CD14-positive monocyte (primary cell): ENCODE measurements at regions not wholly inside any gene's neighbourhood (a gene's known extent, or its start where the extent isn't known, plus 50 kb on each side); places are given as distances from the start of the nearest gene placed in this dataset.
A peak's percentile ranks its signal among the peaks of the same experiment; 100 is the strongest.

Experiments used
- DNase-seq, 3 donors: peaks; one replicate each; pipeline ENCODE4 v3.0.0-alpha.2; 2011 to 2022
- H2AFZ ChIP-seq: 2 replicates; pipeline ENCODE4 v1.6.0; 2012; ENCODE audit warnings: mild to moderate bottlenecking, low read depth, low read length, inconsistent platforms; ENCODE audit not compliant: insufficient read depth, poor library complexity, severe bottlenecking
- H3K27ac ChIP-seq, 2 donors: 1 replicate in 1 of 2; 2 replicates in 1 of 2; pipeline ENCODE4 v1.5.1; 2012 to 2013; ENCODE audit warnings: low read length in 2 of 2, control low read depth in 1 of 2, inconsistent platforms in 1 of 2, low read depth in 1 of 2, mild to moderate bottlenecking in 1 of 2
- H3K27me3 ChIP-seq, 2 donors: one replicate each; pipeline versions ENCODE4 v1.6.0 to v1.6.1; 2011 to 2013; ENCODE audit warnings: low read length in 2 of 2; ENCODE audit not compliant: control insufficient read depth in 2 of 2, insufficient read depth in 2 of 2
- H3K36me3 ChIP-seq, 2 donors: replicated peaks in 1 of 2; 1 replicate in 1 of 2; 2 replicates in 1 of 2; pipeline versions ENCODE4 v1.5.1 to v1.6.1; 2012 to 2013; ENCODE audit warnings: low read length in 2 of 2, control low read depth in 1 of 2, inconsistent platforms in 1 of 2, mild to moderate bottlenecking in 1 of 2; ENCODE audit not compliant: insufficient read depth in 2 of 2, control insufficient read depth in 1 of 2
- H3K4me1 ChIP-seq, 2 donors: 1 replicate in 1 of 2; 2 replicates in 1 of 2; pipeline versions ENCODE4 v1.5.1 to v1.6.1; 2012 to 2013; ENCODE audit warnings: low read length in 2 of 2, control low read depth in 1 of 2, inconsistent platforms in 1 of 2, mild to moderate bottlenecking in 1 of 2, moderate library complexity in 1 of 2; ENCODE audit not compliant: insufficient read depth in 2 of 2, control insufficient read depth in 1 of 2
- H3K4me2 ChIP-seq: replicated peaks from 2 replicates; pipeline ENCODE3; 2012; ENCODE audit warnings: low read length, moderate library complexity, mild to moderate bottlenecking; ENCODE audit not compliant: poor library complexity, severe bottlenecking; ENCODE audit errors: extremely low read depth
- H3K4me3 ChIP-seq, 3 experiments: fragments of 200-600 bp in 1 of 3; sonication (generic) in 1 of 3; replicated peaks in 1 of 3; 1 replicate in 2 of 3; 2 replicates in 1 of 3; pipeline ENCODE4 v1.5.1; 2011 to 2013; ENCODE audit warnings: low read length in 3 of 3, mild to moderate bottlenecking in 3 of 3, control low read depth in 2 of 3, low read depth in 2 of 3, inconsistent platforms in 1 of 3, moderate library complexity in 1 of 3
- H3K79me2 ChIP-seq: 2 replicates; pipeline ENCODE4 v1.6.0; 2012; ENCODE audit warnings: mild to moderate bottlenecking, control low read depth, inconsistent platforms, low read length, moderate library complexity; ENCODE audit not compliant: insufficient read depth
- H3K9ac ChIP-seq: 2 replicates; pipeline ENCODE4 v1.6.0; 2017; ENCODE audit warnings: low read length, mild to moderate bottlenecking; ENCODE audit not compliant: insufficient read depth, poor library complexity, severe bottlenecking
- H3K9me3 ChIP-seq, 2 donors: replicated peaks in 1 of 2; 1 replicate in 1 of 2; 2 replicates in 1 of 2; pipeline versions ENCODE4 v1.5.1 to v1.6.1; 2012 to 2013; ENCODE audit warnings: low read length in 2 of 2, control low read depth in 1 of 2; ENCODE audit not compliant: control insufficient read depth in 1 of 2, insufficient read depth in 1 of 2
- H4K20me1 ChIP-seq: 2 replicates; pipeline ENCODE4 v1.6.0; 2012; ENCODE audit warnings: mild to moderate bottlenecking, low read length, control low read depth, moderate library complexity; ENCODE audit not compliant: insufficient read depth
- H3K27ac Mint-ChIP-seq, 7 donors: one replicate each; pipeline ENCODE4 v1.8.0; 2020; ENCODE audit warnings: mild to moderate bottlenecking in 7 of 7, mixed read lengths in 7 of 7, moderate library complexity in 6 of 7, inconsistent platforms in 2 of 7
- H3K27me3 Mint-ChIP-seq, 3 donors: one replicate each; pipeline ENCODE4 v1.8.0; 2021 to 2022; ENCODE audit warnings: low read depth in 3 of 3, mild to moderate bottlenecking in 3 of 3, mixed read lengths in 3 of 3, moderate library complexity in 3 of 3, inconsistent platforms in 1 of 3
- H3K36me3 Mint-ChIP-seq, 2 donors: one replicate each; pipeline ENCODE4 v1.8.0; 2020; ENCODE audit warnings: mixed read lengths in 2 of 2, inconsistent platforms in 1 of 2, mild to moderate bottlenecking in 1 of 2
- H3K4me1 Mint-ChIP-seq: one replicate; pipeline ENCODE4 v1.8.0; 2020; ENCODE audit warnings: mild to moderate bottlenecking, mixed read lengths
- H3K4me3 Mint-ChIP-seq, 2 donors: one replicate each; pipeline ENCODE4 v1.8.0; 2020; ENCODE audit warnings: mild to moderate bottlenecking in 2 of 2, mixed read lengths in 2 of 2, moderate library complexity in 1 of 2
- H3K9me3 Mint-ChIP-seq, 7 donors: one replicate each; pipeline ENCODE4 v1.8.0; 2020 to 2022; ENCODE audit warnings: mixed read lengths in 7 of 7, mild to moderate bottlenecking in 6 of 7, moderate library complexity in 6 of 7, inconsistent platforms in 2 of 7
- WGBS: methylation state at CpG from one replicate; pipeline ENCODE4 v1.1.5; 2013; ENCODE audit warnings: missing lambda C conversion rate; ENCODE audit not compliant: insufficient coverage; 5-methylcytosine and 5-hydroxymethylcytosine counted together
- intact Hi-C, 2 donors: fragments of 100-400 bp; cut with micrococcal nuclease; formaldehyde crosslinking; loops; one replicate each; pipeline versions ENCODE4 v1.15.0 to v1.15.1; 2023
- TF ChIP-seq, protein P1 (sequence below): fragments of 200-600 bp; IDR thresholded peaks from one replicate; pipeline ENCODE4 v1.8.0; 2022; ENCODE audit warnings: antibody characterized with exemption, mild to moderate bottlenecking

DNA sequence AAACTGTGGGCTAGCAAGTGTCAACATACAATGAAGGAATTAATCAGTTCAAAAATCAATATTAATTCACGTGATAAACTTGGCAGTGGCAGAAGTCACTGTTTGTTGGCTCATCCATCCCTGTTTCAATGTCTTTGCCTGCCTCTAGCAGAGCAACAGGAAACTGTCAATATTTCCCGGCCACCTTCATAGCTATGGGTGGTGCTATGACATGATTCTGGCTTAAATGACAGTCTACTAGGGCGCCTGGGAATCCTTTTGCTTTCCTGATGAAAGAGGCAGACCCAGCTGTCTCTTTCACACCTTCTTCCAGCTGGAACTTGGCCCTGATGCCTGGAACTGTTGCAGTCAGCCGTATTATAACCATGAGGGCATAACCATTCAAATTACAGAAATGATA, 72.1 kb upstream of the DNAH5 start:
- H3K9ac ChIP-seq, result no peak overlapping the region
- Mint-ChIP-seq H3K4me1 (peaks cover 6% of the 10 kb centered on the region), H3K27me3 (peaks cover 21 to 40% (median 29%) of the 10 kb centered on the region in 3 donors), H3K36me3 (no peaks in the 10 kb centered on the region), H3K4me3 (no peak overlapping the region), H3K9me3 (peaks cover 0 to 5% (median 0%) of the 10 kb centered on the region in 7 donors), H3K27ac (no peak overlapping the region)
- no peaks in the 10 kb centered on the region for H3K79me2 ChIP-seq
- H3K27me3 ChIP-seq, result peaks cover 5 to 18% of the 10 kb centered on the region in 2 donors
- no peaks in the 10 kb centered on the region for H3K9me3 ChIP-seq
- no peak overlapping the region for H3K4me2 ChIP-seq
- no peak for DNase-seq
- no peaks in the 10 kb centered on the region for H4K20me1 ChIP-seq
- 76% methylated on average over 3 of the region's 4 CpGs for WGBS
- no peaks in the 10 kb centered on the region for H3K36me3 ChIP-seq
- TF ChIP-seq, protein P1, sequence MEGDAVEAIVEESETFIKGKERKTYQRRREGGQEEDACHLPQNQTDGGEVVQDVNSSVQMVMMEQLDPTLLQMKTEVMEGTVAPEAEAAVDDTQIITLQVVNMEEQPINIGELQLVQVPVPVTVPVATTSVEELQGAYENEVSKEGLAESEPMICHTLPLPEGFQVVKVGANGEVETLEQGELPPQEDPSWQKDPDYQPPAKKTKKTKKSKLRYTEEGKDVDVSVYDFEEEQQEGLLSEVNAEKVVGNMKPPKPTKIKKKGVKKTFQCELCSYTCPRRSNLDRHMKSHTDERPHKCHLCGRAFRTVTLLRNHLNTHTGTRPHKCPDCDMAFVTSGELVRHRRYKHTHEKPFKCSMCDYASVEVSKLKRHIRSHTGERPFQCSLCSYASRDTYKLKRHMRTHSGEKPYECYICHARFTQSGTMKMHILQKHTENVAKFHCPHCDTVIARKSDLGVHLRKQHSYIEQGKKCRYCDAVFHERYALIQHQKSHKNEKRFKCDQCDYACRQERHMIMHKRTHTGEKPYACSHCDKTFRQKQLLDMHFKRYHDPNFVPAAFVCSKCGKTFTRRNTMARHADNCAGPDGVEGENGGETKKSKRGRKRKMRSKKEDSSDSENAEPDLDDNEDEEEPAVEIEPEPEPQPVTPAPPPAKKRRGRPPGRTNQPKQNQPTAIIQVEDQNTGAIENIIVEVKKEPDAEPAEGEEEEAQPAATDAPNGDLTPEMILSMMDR, result no peak
- no peak overlapping the region for H2AFZ ChIP-seq
- intact Hi-C loops, result no loop called here
- peaks cover 3 to 5% of the 10 kb centered on the region in 2 donors for H3K4me1 ChIP-seq
- H3K4me3 ChIP-seq, result no peak overlapping the region
- H3K27ac ChIP-seq, result no peak overlapping the region

DNA sequence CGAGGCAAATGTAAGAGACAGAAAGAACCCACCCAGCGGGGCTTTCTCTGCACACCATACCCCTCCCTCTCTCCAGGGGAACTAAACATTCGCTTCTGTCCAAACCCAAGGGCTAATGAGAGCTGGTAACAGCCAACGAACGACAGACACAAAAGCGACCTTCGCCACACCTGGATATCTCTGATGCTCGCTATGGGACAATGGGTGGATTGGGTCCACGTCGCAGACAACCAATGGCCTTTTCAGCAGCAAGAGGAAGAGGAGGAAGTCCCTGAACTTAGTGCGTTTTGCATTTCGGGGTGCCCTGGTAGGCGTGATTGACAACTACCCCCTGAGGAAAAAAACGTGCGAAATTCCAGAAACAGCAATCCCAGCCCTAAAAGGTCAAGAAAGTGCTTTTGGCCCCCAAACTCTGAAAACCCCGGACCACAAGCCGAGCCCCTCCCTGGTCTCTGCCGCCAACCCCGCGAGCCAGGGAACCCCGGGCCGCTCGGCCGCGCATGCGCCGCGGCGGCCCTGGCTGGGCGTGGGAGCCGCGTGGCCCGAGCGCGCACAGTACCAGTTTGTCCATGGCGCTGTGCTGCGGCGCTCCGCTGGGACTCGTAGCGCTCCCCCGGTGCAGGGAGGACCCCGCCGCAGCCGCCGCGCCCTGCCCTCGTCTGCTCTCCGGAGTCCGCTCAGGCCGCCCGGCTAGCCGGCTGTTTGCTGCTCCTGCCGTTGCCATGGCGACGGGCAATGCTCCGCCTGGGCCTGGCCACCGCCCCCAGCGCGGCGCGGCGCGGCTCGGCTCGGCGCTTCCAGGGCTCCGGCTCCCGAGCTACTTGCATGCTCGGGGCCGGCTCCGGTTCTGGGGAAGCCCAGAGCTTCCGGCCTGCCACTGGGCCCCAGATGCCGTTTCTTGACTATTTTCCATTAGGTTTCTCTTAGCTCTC, 66.9 kb upstream of the DNAH5 start:
- peak overlapping the region; percentile 90 for H3K4me2 ChIP-seq
- H3K4me1 Mint-ChIP-seq, result peaks cover 12% of the 10 kb centered on the region
- WGBS, result under 1% methylated on average over 62 of the region's 74 CpGs
- H3K36me3 Mint-ChIP-seq, result no peaks in the 10 kb centered on the region
- H3K79me2 ChIP-seq, result no peaks in the 10 kb centered on the region
- H3K4me1 ChIP-seq, result peaks cover 8 to 14% of the 10 kb centered on the region in 2 donors
- peaks cover 0 to 6% (median 0%) of the 10 kb centered on the region in 7 donors for H3K9me3 Mint-ChIP-seq
- peak; percentile 11 to 49 (median 13) for DNase-seq
- H3K9ac ChIP-seq, result peak overlapping the region; percentile 32
- H3K9me3 ChIP-seq, result peaks cover 0 to 5% of the 10 kb centered on the region in 2 donors
- peak overlapping the region; percentile 77 for H2AFZ ChIP-seq
- H3K27me3 Mint-ChIP-seq, result peaks cover 30 to 50% (median 30%) of the 10 kb centered on the region in 3 donors
- TF ChIP-seq, protein P1, result no peak
- intact Hi-C loops, result no loop called here
- H3K4me3 Mint-ChIP-seq, result peak overlapping the region; percentile 66 to 88
- no peak overlapping the region for H3K27ac Mint-ChIP-seq
- H4K20me1 ChIP-seq, result no peaks in the 10 kb centered on the region
- H3K27ac ChIP-seq, result no peak overlapping the region
- no peaks in the 10 kb centered on the region for H3K36me3 ChIP-seq
- H3K27me3 ChIP-seq, result peaks cover 13 to 32% of the 10 kb centered on the region in 2 donors
- H3K4me3 ChIP-seq, result peak overlapping the region; percentile 9 to 76 (median 35)
